ENCODE measurements at regions not wholly inside any gene's neighbourhood (a gene's known extent, or its start where the extent isn't known, plus 50 kb on each side); places are given as distances from the start of the nearest gene placed in this dataset.
"Not testable (repeated sequence)": the region's sequence is repeated elsewhere in the genome, so short reads cannot be mapped to it uniquely, and the experiment has no call there.

DNA sequence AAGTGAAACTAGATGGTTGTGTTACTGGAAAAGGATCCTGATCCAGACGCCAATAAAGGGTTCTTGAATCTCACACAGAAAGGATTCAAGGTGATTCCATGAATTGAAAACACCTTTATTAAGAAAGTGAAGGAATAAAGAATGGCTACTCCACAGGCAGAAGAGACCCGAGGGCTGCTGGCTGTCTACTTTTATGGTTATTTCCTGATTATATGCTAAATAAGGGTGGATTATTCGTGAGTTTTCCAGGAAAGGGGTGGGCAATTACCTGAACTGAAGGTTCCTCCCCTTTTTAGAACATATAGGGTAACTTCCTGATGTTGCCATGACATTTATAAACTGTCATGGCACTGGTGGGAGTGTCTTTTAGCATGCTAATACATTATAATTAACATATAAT is 50.9 kb upstream of the WARS2 start:
- DNase-seq = no peak

DNA sequence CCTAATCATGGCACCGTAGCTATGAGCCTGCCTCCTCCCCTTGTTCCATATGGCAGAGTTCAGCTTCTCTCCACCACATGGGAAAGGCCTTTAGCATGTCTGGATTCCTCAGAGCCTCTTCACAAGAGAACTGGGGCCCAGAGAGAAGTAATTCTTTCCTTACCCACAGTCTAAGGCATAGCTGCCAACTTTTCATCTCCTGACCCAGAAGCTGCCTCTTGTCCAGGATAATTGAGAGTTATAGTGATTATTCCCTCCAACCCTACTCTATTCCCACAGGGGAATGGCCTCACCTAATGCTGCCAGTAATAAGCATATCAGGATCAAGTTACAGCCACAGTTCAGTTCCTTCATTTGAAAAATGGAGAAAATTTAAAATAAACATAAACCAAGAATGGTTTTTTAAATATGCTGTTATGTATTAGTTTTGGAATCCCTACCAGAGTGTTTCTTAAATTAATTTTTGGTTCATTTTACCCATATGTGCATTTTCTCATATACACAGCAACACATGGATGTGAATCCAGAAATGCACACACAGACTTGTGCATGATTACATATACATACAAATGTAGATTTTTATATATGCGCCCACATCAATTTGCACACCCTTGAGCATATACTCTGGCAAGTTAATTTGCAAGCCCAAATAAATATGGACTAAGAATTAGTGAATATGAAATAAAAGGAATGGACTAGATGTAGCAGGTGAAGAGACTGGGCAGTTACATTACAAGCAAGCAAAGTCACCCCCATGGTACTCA is 63.9 kb upstream of the WARS2 start:
- no peak for DNase-seq

- no peak for DNase-seq
These were observed 64.5 kb upstream of the WARS2 start for GRCh38 chr1:119204961-119205357.

DNA sequence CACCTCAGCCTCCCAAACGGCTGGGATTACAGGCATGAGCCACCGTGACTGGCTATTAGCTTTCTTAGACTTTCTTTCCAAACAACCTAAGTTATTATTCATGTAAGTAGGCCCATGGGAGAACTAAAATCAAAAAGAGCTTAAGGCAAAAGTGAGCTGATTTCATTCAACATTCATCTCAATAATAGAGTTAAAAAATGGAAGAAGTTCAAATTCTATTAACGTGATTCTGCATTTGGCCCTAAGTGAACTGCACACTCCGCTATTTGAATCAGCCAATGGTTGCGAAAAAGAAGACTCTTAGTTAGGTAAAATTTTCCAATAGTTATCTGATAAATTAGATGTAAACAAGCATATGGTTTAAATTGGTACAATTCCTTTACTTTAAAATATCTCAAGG is 68.6 kb upstream of the WARS2 start:
- no peak for DNase-seq

- no peak for DNase-seq
These were observed 69.3 kb upstream of the WARS2 start for GRCh38 chr1:119209596-119210295.

DNA sequence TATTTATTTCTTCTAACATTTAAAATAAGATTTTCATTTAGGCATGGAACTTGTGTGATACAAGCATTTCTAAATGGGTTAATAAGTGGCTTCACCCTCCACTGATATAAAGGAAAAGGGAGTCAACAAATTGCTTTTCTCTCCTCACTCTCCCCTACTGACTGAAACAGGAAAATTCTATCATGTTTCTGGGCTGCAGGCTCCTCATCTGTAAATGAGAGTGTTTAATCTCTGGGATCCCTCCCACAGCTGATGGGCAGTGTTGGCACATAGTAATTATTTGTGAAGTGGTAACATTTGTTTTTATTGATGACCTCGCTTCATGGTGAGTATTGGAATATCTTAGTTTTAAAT is 69.8 kb upstream of the WARS2 start:
- DNase-seq = no peak

DNA sequence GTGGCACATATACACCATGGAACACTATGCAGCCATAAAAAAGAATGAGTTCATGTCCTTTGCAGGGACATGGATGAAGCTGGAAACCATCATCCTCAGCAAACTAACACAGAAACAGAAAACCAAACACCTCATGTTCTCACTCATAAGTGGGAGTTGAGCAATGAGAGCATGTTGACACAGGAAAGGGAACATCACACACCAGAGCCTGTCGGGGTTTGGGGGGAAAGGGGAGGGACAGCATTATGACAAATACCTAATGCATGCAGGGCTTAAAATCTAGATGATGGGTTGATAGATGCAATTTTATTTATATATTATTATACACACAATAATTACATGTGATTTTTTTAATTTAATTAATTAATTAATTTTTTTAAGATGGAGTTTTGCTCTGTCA is 72.8 kb upstream of the WARS2 start:
- not testable (repeated sequence) for DNase-seq

DNA sequence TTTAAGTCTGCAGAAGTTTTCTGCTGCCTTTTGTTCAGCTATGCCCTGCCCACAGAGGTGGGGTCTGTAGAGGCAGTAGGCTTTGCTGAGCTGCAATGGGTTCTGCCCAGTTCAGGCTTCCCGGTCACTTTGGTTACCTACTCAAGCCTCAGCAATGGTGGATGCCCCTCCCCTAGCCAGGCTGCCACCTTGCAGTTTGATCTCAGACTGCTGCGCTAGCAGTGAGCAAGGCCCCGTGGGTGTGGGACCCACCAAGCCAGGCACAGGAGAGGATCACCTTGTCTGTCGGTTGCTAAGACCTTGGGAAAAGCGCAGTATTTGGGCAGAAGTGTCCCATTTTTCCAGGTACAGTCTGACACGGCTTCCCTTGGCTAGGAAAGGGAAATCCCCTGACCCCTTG is 74.5 kb upstream of the WARS2 start:
- not testable (repeated sequence) for DNase-seq

- no peak for DNase-seq
These were observed 76.9 kb upstream of the WARS2 start for GRCh38 chr1:119217309-119217828.

GRCh38 chr1:119219711-119220110 is 79.3 kb upstream of the WARS2 start:
- no peak for DNase-seq

- no peak for DNase-seq
These were observed 80.5 kb upstream of the WARS2 start for GRCh38 chr1:119220991-119221390.

DNA sequence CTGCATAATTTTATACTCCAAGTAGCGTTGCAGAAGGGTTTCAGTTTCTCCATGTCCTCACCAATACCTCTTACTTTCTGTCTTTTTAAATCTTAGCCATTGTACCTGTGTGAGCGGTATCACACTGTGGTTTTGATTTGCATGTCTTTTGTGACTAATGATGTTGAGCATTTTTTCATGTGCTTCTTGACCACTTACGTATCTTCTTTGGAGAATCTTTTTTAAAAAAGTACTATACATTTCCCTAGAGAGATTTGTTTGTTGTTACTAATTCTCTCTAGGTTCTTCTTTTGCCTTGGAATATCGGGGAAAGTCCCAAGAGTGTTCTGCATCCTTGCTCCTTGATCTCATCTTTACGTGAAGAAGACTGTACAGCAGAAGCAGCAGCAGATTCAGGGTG is 81.8 kb upstream of the WARS2 start:
- no peak for DNase-seq

DNA sequence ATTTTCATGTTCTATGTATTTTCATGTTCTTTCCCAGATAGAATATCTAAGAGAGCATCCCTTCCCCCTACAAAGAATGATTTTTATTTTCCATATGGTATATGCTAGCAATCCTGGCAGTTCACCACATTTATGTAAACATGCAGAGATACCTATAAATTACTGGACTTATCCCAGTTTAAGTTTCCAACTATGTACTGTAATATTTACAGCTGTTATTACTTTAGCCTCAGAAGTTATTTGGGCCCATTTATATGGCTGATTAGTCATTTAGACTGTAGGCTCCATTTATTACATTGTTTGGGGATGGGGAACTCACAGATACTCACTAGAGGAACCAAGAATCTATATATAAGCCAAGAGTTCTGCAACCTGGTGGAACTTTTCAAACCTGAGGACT is 84.8 kb upstream of the WARS2 start:
- no peak for DNase-seq

DNA sequence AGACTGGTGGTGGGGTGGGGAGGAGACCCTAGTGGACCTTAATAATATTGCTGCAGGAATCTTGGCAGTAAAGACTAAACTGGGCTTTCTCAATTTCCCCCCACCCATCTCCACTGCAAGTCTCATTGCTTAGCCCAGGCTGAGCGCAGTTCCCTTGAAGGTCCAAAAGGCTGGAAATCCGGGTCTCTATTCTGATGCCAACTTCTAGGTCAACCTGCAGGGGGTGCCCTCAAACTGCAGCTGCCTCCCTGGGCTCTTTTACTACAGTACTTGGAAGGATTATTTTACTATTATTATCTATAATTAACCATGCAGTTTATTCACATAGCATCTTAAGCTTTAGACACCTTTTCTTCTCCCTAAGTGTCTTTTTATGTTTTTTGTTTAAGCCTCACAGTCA is 85.4 kb upstream of the WARS2 start:
- DNase-seq = no peak

GRCh38 chr1:119226321-119226720 is 85.9 kb upstream of the WARS2 start:
- no peak for DNase-seq

GRCh38 chr1:119226913-119227312 is 86.5 kb upstream of the WARS2 start:
- DNase-seq = no peak

DNA sequence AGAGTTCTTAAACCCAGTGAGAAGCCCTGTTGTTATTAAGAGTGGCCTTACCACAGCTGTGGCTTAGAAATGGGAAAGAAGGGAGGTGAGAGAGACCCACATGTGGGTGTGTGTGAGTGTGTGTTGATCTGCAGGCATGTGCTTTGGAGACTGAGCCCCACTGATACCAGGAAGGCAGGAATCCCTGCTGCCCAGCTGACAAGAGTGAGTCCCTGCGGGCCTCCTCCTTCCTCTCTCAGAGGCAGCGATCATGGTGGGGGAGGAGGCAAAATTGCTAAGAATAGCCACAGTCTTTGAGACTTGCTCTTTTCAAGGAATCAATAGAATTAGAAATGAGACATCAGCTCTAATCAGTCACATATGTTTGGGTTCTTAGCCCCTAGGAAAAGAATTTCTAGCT is 87.0 kb upstream of the WARS2 start:
- DNase-seq = no peak

DNA sequence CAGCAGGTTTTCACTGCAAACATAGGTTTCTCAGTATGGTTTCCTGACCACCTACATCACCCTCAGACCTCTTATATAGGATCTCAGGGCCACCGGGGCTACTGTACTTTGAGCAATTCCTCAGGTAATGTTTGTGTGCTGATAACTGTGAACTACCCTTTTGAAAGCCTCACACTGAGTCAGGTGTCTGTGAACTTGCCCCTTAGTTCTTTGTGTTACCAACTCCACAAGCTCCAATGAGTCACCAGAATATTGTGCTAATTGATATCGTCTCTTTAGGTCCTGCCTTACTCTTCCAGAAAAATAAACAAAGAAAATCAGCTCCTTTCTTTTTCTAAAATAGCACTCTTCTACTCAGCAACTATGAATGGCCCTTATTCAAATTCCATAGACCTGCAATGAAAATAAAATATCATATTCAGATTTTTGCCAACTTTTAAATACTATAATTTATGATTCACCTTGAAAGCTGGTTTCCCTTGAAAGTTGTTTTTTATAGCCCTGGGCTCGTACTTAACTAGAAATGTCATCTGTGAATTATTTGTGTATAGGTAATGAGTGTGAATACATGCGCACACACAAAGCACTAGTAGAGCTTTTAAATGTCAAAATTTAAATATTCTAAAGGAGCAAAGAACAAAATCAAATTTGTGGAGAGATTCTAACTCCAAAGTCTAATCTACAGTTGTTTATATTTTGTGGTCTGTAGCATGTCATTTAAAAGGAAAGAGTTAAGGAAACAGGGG is 88.1 kb upstream of the WARS2 start:
- DNase-seq = no peak

- DNase-seq = no peak
These were observed 94.7 kb upstream of the WARS2 start for GRCh38 chr1:119235120-119235519.

DNA sequence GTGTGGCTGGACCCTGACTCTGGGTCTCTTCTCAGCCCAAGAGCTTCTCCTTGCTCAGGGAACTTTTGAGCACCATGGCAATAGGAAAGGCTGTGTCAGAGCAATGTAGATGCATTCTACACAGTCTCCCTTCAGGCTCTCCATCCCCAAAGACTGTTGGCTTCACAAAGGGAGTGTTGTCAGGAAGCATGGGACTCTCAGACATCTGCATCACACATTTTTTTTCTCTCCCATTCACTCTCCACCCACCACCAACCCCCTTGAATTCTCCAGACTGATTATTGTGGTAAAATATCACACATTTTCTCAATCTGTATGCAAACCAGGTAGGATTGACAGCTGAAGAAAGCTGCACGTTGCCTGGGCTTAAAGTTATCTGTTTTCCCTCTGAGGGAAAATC is 105.4 kb upstream of the WARS2 start:
- no peak for DNase-seq

DNA sequence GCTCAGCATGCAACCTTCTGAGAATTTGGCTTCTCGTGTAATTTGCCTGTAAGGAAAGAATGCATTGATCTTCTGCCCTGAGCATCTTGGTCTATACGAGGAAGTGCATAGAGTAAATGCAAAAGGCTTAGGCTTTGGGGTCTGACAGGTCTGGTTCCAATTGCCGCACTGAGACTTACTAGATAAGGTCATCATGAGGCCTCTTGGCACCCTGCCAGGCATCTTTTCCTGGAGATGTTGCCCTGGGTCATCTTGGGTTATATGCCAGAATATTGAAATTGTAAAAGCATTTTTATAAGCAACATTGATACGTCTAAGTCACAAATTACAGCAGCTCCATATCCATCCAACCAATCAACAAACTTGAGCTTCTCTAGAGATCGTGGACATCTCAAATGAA is 108.8 kb upstream of the WARS2 start:
- DNase-seq = no peak

GRCh38 chr1:119250299-119250698 is 109.8 kb upstream of the WARS2 start:
- no peak for DNase-seq

DNA sequence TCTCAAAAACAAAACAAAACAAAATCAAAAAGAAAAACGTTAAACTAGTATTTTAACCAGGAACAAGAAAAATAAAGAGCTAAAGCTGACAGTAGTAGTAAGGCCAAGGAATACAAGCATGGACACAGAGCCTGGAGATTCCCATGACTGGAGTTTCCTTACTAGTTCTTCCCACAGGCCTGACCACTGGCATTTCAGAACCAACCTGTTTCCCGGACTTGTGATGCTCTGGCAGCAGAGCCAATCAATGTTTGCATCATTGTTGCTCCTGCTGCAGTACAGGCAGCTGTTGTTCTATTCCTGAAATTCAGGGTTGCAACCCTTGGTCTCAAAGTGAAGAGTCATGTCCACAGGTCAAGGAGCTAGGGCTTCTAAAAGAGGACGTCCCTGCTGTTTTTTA is 111.3 kb upstream of the WARS2 start:
- no peak for DNase-seq

DNA sequence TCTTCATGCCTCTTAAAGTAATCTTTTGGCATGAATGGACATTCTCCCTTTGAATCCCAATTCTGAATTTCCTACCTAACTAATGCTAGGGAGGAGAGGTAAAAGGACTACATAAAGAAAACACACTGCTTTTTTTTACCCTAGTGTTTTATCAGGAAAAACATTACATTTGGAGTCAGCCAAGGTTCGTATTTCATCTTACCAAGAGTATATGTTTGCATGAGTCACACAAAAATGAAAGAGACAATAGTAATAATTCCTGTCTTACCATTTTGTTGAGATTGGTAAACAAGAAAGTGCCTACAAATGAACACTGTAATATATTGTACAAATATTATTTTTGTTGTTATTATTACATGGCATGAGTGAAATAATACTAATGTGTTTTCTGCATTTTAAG is 112.9 kb upstream of the WARS2 start:
- DNase-seq = no peak

All from NCI-H2107 (cell line).